ENCODE measurements at regions not wholly inside any gene's neighbourhood (a gene's known extent, or its start where the extent isn't known, plus 50 kb on each side); places are given as distances from the start of the nearest gene placed in this dataset.

- TF ChIP-seq, protein P1, sequence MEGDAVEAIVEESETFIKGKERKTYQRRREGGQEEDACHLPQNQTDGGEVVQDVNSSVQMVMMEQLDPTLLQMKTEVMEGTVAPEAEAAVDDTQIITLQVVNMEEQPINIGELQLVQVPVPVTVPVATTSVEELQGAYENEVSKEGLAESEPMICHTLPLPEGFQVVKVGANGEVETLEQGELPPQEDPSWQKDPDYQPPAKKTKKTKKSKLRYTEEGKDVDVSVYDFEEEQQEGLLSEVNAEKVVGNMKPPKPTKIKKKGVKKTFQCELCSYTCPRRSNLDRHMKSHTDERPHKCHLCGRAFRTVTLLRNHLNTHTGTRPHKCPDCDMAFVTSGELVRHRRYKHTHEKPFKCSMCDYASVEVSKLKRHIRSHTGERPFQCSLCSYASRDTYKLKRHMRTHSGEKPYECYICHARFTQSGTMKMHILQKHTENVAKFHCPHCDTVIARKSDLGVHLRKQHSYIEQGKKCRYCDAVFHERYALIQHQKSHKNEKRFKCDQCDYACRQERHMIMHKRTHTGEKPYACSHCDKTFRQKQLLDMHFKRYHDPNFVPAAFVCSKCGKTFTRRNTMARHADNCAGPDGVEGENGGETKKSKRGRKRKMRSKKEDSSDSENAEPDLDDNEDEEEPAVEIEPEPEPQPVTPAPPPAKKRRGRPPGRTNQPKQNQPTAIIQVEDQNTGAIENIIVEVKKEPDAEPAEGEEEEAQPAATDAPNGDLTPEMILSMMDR (IDR thresholded peaks at IDR 0.05): no peak
- no peak for TF ChIP-seq EZH2 (IDR thresholded peaks at IDR 0.05; ENCODE audit: borderline replicate concordance, insufficient read depth, low read depth, low read length, poor library complexity, severe bottlenecking)
Measured at GRCh38 chr20:52389606-52390005, 198.0 kb upstream of the ZFP64 start.
